ENCODE measurements at regions not wholly inside any gene's neighbourhood (a gene's known extent, or its start where the extent isn't known, plus 50 kb on each side); places are given as distances from the start of the nearest gene placed in this dataset.

DNA sequence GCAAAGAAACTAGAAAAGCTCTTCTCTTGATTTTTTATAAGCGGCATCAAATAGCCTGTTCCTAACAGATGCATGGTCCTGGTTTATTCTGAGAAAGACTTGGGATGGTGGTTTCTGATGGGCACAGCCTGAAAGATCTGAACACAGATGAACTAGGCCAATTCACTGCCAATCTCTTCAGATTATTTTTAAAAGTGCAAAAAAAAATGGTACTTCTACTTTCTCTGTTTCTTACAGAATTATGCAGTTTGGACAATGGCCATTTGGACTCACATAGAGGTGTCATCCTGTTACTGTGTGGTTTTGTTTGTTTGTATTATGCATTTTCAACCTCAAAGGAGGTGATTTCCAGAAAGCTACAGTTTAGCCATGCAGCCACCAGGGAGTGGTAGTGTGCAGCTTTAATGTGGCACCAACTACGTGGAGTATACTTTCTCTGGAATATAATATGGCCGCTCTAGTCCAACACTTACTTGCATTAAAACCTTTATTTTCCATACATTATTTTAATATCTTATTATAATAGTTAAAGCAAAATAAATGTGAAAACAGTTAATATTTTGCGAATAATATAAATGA lies 469.8 kb upstream of the KIRREL3 start:
- no peaks in the 10 kb centered on the region for H3K79me2 ChIP-seq (replicated peaks; ENCODE audit: insufficient read depth, low read length)
- H3K36me3 ChIP-seq (ENCODE audit: insufficient read depth, low read length): no peaks in the 10 kb centered on the region
- H4K20me1 ChIP-seq (ENCODE audit: insufficient read depth): no peaks in the 10 kb centered on the region
- H3K9me2 ChIP-seq (ENCODE audit: insufficient read depth, low read length): no peaks in the 10 kb centered on the region
- H3K9me3 ChIP-seq (ENCODE audit: low read length): no peaks in the 10 kb centered on the region
- H3K4me3 ChIP-seq (ENCODE audit: low read length): no peak overlapping the region
- H3K27ac ChIP-seq (ENCODE audit: low read length): no peak overlapping the region
- no peaks in the 10 kb centered on the region for H3F3A ChIP-seq (ENCODE audit: insufficient read depth, low read length, poor library complexity, severe bottlenecking)
- H3K4me2 ChIP-seq (ENCODE audit: low read length): no peak overlapping the region
- H3K27me3 ChIP-seq (ENCODE audit: insufficient read depth, low read depth, low read length): no peaks in the 10 kb centered on the region
- no peak overlapping the region for H2AFZ ChIP-seq (ENCODE audit: low read depth, low read length)
- TF ChIP-seq EP300 (conservative IDR thresholded peaks at IDR 0.05; ENCODE audit: poor library complexity, severe bottlenecking) (no peak), RAD21 (conservative IDR thresholded peaks at IDR 0.05) (no peak), EZH2 (IDR thresholded peaks at IDR 0.05; ENCODE audit: borderline replicate concordance, insufficient read depth, low read length, poor library complexity, severe bottlenecking) (no peak), POLR2AphosphoS5 (IDR thresholded peaks at IDR 0.05) (no peak), TAF1 (IDR thresholded peaks at IDR 0.05; ENCODE audit: low read depth) (no peak), MXI1 (conservative IDR thresholded peaks at IDR 0.05; ENCODE audit: poor library complexity, severe bottlenecking) (no peak)
- TF ChIP-seq, protein P1, sequence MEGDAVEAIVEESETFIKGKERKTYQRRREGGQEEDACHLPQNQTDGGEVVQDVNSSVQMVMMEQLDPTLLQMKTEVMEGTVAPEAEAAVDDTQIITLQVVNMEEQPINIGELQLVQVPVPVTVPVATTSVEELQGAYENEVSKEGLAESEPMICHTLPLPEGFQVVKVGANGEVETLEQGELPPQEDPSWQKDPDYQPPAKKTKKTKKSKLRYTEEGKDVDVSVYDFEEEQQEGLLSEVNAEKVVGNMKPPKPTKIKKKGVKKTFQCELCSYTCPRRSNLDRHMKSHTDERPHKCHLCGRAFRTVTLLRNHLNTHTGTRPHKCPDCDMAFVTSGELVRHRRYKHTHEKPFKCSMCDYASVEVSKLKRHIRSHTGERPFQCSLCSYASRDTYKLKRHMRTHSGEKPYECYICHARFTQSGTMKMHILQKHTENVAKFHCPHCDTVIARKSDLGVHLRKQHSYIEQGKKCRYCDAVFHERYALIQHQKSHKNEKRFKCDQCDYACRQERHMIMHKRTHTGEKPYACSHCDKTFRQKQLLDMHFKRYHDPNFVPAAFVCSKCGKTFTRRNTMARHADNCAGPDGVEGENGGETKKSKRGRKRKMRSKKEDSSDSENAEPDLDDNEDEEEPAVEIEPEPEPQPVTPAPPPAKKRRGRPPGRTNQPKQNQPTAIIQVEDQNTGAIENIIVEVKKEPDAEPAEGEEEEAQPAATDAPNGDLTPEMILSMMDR (IDR thresholded peaks at IDR 0.05; ENCODE audit: poor library complexity, severe bottlenecking): peak; percentile 9
- TF ChIP-seq, protein P2, sequence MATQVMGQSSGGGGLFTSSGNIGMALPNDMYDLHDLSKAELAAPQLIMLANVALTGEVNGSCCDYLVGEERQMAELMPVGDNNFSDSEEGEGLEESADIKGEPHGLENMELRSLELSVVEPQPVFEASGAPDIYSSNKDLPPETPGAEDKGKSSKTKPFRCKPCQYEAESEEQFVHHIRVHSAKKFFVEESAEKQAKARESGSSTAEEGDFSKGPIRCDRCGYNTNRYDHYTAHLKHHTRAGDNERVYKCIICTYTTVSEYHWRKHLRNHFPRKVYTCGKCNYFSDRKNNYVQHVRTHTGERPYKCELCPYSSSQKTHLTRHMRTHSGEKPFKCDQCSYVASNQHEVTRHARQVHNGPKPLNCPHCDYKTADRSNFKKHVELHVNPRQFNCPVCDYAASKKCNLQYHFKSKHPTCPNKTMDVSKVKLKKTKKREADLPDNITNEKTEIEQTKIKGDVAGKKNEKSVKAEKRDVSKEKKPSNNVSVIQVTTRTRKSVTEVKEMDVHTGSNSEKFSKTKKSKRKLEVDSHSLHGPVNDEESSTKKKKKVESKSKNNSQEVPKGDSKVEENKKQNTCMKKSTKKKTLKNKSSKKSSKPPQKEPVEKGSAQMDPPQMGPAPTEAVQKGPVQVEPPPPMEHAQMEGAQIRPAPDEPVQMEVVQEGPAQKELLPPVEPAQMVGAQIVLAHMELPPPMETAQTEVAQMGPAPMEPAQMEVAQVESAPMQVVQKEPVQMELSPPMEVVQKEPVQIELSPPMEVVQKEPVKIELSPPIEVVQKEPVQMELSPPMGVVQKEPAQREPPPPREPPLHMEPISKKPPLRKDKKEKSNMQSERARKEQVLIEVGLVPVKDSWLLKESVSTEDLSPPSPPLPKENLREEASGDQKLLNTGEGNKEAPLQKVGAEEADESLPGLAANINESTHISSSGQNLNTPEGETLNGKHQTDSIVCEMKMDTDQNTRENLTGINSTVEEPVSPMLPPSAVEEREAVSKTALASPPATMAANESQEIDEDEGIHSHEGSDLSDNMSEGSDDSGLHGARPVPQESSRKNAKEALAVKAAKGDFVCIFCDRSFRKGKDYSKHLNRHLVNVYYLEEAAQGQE (IDR thresholded peaks at IDR 0.05; ENCODE audit: borderline replicate concordance): no peak
- no peak overlapping the region for H3K9ac ChIP-seq (ENCODE audit: low read length)

DNA sequence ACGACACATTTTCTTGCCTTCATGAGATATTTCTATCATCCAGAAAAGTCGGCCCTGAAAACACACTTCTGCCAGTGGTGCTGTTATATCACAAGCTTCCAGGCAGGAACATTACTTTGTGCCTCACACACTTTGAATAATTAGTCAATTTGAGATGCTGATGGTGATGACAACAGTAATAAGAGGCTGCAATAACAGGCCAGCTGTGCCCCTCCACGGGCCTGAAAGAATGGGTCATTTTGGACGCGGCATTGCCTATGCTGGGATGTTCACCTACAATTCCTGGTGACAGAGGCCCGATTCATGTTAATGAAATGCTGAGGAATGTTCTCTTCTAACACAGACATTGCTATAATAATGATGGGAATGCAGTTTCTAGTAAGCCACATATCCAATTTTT lies 463.8 kb upstream of the KIRREL3 start:
- Histone ChIP-seq H3K79me2 (replicated peaks; ENCODE audit: insufficient read depth, low read length) (no peaks in the 10 kb centered on the region), H3K27ac (ENCODE audit: low read length) (no peak overlapping the region), H3K9me3 (ENCODE audit: low read length) (no peaks in the 10 kb centered on the region), H3K36me3 (ENCODE audit: insufficient read depth, low read length) (no peaks in the 10 kb centered on the region), H2AFZ (ENCODE audit: low read depth, low read length) (no peak overlapping the region), H3K9me2 (ENCODE audit: insufficient read depth, low read length) (no peaks in the 10 kb centered on the region), H4K20me1 (ENCODE audit: insufficient read depth) (no peaks in the 10 kb centered on the region), H3K9ac (ENCODE audit: low read length) (no peak overlapping the region), H3K27me3 (ENCODE audit: insufficient read depth, low read depth, low read length) (no peaks in the 10 kb centered on the region), H3F3A (ENCODE audit: insufficient read depth, low read length, poor library complexity, severe bottlenecking) (no peaks in the 10 kb centered on the region), H3K4me2 (ENCODE audit: low read length) (no peak overlapping the region), H3K4me3 (ENCODE audit: low read length) (no peak overlapping the region)
- TF ChIP-seq SMC3 (conservative IDR thresholded peaks at IDR 0.05; ENCODE audit: poor library complexity) (no peak), EP300 (conservative IDR thresholded peaks at IDR 0.05; ENCODE audit: poor library complexity, severe bottlenecking) (no peak), TAF1 (IDR thresholded peaks at IDR 0.05; ENCODE audit: low read depth) (no peak), POLR2AphosphoS5 (IDR thresholded peaks at IDR 0.05) (no peak), EZH2 (IDR thresholded peaks at IDR 0.05; ENCODE audit: borderline replicate concordance, insufficient read depth, low read length, poor library complexity, severe bottlenecking) (no peak), MXI1 (conservative IDR thresholded peaks at IDR 0.05; ENCODE audit: poor library complexity, severe bottlenecking) (no peak), RAD21 (conservative IDR thresholded peaks at IDR 0.05) (no peak)
- TF ChIP-seq, protein P2 (IDR thresholded peaks at IDR 0.05; ENCODE audit: borderline replicate concordance): no peak
- TF ChIP-seq, protein P1 (IDR thresholded peaks at IDR 0.05; ENCODE audit: poor library complexity, severe bottlenecking): no peak
